ENCODE measurements at regions not wholly inside any gene's neighbourhood (a gene's known extent, or its start where the extent isn't known, plus 50 kb on each side); places are given as distances from the start of the nearest gene placed in this dataset.

DNA sequence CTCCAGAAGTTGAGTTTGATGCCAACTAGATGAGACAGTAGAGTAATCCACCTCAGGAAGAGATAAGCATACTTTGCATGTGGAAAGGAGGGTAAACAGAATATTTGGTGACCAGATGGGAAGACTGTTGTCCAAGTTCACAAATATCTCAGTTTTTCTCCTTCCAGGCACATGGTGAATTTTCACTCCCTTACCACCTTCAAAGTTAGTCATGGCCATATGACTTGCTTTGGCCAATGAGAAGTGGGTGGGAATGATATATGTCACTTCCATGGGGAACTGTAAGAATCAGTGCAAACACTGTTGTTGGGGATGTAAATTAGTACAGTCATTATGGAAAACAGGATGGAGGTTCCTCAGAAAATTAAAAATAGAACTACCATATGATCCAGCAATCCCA is 105.8 kb downstream of the SPATA19 start:
- H3K36me3 ChIP-seq = no peaks in the 10 kb centered on the region
- no peak for ATAC-seq
- TF ChIP-seq POLR2AphosphoS5 (IDR thresholded peaks at IDR 0.05) (no peak), EP300 (IDR thresholded peaks at IDR 0.05) (no peak), POLR2A (IDR thresholded peaks at IDR 0.05) (no peak)

DNA sequence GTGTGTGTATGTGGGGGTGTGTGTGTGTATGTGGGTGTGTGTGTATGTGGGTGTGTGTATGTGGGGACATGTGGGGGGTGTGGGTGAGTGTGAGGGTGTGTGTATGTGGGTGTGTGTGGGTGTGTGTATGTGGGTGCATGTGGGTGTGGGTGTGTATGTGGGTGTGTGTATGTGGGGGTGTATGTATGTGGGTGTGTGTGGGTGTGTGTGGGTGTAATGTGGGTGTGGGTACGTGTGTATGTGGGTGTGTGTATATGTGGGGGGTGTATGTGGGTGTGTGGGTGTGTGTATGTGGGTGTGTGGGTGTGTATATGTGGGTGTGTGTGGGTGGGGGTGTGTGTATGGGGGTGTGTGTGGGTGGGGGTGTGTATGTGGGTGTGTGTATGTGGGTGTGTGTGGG is 106.7 kb downstream of the SPATA19 start:
- Histone ChIP-seq H3K27me3 (peaks cover 6% of the 10 kb centered on the region), H3K9me3 (no peaks in the 10 kb centered on the region), H3K4me1 (no peaks in the 10 kb centered on the region), H3K36me3 (no peaks in the 10 kb centered on the region), H3K27ac (no peak overlapping the region), H3K4me3 (no peak overlapping the region)
- 86% methylated on average over 1 of the region's 1 CpG; no CpG with 5 or more reads in 1 of the 2 donors for WGBS, 2 donors (ENCODE audit: low coverage in 1 of 2)
- ATAC-seq = no peak
- TF ChIP-seq EP300 (IDR thresholded peaks at IDR 0.05) = no peak
- TF ChIP-seq, protein P1, sequence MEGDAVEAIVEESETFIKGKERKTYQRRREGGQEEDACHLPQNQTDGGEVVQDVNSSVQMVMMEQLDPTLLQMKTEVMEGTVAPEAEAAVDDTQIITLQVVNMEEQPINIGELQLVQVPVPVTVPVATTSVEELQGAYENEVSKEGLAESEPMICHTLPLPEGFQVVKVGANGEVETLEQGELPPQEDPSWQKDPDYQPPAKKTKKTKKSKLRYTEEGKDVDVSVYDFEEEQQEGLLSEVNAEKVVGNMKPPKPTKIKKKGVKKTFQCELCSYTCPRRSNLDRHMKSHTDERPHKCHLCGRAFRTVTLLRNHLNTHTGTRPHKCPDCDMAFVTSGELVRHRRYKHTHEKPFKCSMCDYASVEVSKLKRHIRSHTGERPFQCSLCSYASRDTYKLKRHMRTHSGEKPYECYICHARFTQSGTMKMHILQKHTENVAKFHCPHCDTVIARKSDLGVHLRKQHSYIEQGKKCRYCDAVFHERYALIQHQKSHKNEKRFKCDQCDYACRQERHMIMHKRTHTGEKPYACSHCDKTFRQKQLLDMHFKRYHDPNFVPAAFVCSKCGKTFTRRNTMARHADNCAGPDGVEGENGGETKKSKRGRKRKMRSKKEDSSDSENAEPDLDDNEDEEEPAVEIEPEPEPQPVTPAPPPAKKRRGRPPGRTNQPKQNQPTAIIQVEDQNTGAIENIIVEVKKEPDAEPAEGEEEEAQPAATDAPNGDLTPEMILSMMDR (IDR thresholded peaks at IDR 0.05) = no peak
- no peak for TF ChIP-seq POLR2A (IDR thresholded peaks at IDR 0.05)
- no peak for TF ChIP-seq POLR2AphosphoS5 (IDR thresholded peaks at IDR 0.05)

More for the DNA sequence above, 105.8 kb downstream of the SPATA19 start:
- H3K4me3 ChIP-seq = no peak overlapping the region
- H3K4me1 ChIP-seq = no peaks in the 10 kb centered on the region
- no peak overlapping the region for H3K27ac ChIP-seq
- no peaks in the 10 kb centered on the region for H3K9me3 ChIP-seq
- H3K27me3 ChIP-seq = peaks cover 8% of the 10 kb centered on the region

DNA sequence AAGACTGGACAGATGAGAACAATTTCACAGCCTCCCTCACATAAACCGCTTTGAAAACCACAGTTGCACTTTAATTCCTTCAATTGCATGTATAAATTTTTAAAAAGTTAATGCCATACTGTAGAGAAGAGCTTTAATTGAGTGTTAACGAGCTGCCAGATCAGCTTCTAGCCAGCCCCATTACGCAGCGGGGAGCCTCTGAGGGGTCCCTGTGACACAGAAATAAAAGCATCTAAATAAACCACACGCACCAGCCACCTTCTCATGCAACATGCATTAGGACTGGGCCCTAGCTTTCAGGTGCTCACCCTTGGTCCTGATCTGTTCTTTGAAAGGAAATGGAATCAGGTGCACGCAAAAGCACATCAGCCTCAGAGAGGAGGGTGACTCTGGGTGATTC is 111.7 kb downstream of the SPATA19 start:
- Histone ChIP-seq H3K27ac (no peak overlapping the region), H3K4me1 (no peaks in the 10 kb centered on the region), H3K27me3 (no peaks in the 10 kb centered on the region), H3K9me3 (no peaks in the 10 kb centered on the region), H3K36me3 (no peaks in the 10 kb centered on the region), H3K4me3 (no peak overlapping the region)
- TF ChIP-seq POLR2A (IDR thresholded peaks at IDR 0.05) (no peak), POLR2AphosphoS5 (IDR thresholded peaks at IDR 0.05) (no peak), EP300 (IDR thresholded peaks at IDR 0.05) (no peak)
- TF ChIP-seq, protein P1 (IDR thresholded peaks at IDR 0.05) = no peak
- ATAC-seq = no peak
- WGBS, 2 donors (ENCODE audit: low coverage in 1 of 2) = 71 to 92% methylated on average over 2 to 6 of the region's 6 CpGs

DNA sequence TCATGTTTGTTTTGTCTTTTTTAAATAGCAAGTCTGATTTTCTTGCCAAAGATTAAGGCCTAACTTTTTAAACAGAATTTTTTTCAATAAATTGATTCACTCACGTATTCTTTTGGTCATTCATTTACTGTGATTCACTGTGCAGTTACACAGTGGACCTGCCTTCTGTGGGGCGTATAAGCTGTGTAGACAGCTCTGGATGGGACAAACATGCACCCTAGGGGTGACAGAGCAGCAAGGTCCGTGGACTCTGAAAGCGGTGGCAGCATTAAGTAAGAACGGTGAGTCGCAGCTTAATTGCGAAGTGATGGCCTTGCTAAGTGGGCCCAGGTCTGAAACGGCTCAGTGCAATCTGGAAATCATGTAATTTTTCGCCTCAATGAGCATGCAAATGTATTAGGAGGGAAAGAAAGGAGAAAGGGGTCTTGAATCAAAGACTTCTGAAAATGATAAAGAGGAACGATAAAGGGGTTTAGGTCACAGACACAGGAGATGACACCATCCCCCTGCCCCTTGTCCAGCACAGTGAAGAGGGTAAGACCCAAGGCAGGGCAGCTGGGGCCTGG is 113.1 kb downstream of the SPATA19 start:
- H3K27ac ChIP-seq = no peak overlapping the region
- H3K4me1 ChIP-seq = no peaks in the 10 kb centered on the region
- H3K4me3 ChIP-seq = no peak overlapping the region
- WGBS, 2 donors (ENCODE audit: low coverage in 1 of 2) = 73 to 82% methylated on average over 8 to 10 of the region's 10 CpGs
- no peaks in the 10 kb centered on the region for H3K27me3 ChIP-seq
- H3K36me3 ChIP-seq = no peaks in the 10 kb centered on the region
- ATAC-seq = no peak
- no peaks in the 10 kb centered on the region for H3K9me3 ChIP-seq
- TF ChIP-seq POLR2A (IDR thresholded peaks at IDR 0.05) (no peak), EP300 (IDR thresholded peaks at IDR 0.05) (no peak), POLR2AphosphoS5 (IDR thresholded peaks at IDR 0.05) (no peak)
- TF ChIP-seq, protein P1 (IDR thresholded peaks at IDR 0.05) = no peak

DNA sequence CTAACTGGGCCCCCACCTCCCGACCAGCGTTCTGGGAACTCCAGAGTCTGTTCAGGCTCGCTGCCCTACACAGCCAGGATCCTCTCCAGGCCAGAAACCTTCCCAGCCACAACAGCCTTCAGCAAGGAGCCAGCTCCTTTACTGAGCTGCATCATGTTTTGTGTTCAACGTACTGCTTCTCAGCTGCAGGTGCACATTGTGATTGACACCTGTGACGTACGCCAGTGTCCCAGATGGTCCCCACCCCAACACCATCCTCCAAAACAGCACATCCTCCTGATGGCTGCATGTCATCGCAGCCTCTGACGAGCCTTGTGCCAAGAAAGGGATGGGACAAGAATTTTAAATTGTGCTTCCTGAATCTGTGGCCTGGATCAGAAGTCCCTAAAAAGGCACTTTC is 117.5 kb downstream of the SPATA19 start:
- no peak overlapping the region for H3K4me3 ChIP-seq
- TF ChIP-seq, protein P1 (IDR thresholded peaks at IDR 0.05) = no peak
- no peaks in the 10 kb centered on the region for H3K36me3 ChIP-seq
- H3K27me3 ChIP-seq = no peaks in the 10 kb centered on the region
- H3K27ac ChIP-seq = no peak overlapping the region
- H3K9me3 ChIP-seq = no peaks in the 10 kb centered on the region
- 71 to 92% methylated on average over 3 to 5 of the region's 8 CpGs for WGBS, 2 donors (ENCODE audit: low coverage in 1 of 2)
- no peaks in the 10 kb centered on the region for H3K4me1 ChIP-seq
- no peak for ATAC-seq
